ENCODE measurements at regions not wholly inside any gene's neighbourhood (a gene's known extent, or its start where the extent isn't known, plus 50 kb on each side); places are given as distances from the start of the nearest gene placed in this dataset.

DNA sequence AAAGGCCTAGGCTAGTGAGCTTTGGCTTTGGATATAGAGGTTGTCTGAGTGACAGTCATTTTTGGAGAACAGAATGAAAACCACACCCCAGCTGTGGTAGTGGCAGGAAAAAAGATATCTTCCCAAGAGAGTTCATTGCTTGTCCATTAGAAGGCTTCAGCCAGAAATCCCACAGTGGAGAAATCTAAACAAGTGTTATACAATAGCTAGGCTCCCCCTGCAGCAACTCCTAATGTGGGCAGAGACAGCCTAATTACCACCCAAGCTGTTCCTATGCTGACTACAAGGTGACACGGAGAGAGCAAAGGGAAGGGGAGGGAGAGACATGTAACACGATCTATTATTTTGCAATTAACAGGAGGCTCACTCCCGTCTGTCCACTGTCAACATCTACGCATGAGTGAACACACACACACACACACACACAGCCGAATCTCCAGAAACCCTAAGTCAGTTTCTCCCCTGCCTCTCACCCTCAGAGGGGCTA is 147.5 kb upstream of the TCF21 start:
- no peak overlapping the region for H3K4me3 Mint-ChIP-seq
- H3K27me3 Mint-ChIP-seq = peaks cover 1% of the 10 kb centered on the region
- no peaks in the 10 kb centered on the region for H3K9me3 Mint-ChIP-seq (ENCODE audit: low read depth)
- H3K36me3 Mint-ChIP-seq = no peaks in the 10 kb centered on the region
- H3K4me1 Mint-ChIP-seq (ENCODE audit: low read depth) = no peaks in the 10 kb centered on the region
- H3K27ac Mint-ChIP-seq = no peak overlapping the region

GRCh38 chr6:133743621-133744020 is 145.3 kb upstream of the TCF21 start:
- no peaks in the 10 kb centered on the region for H3K4me1 Mint-ChIP-seq (ENCODE audit: low read depth)
- no peaks in the 10 kb centered on the region for H3K9me3 Mint-ChIP-seq (ENCODE audit: low read depth)
- no peaks in the 10 kb centered on the region for H3K36me3 Mint-ChIP-seq
- H3K27ac Mint-ChIP-seq = no peak overlapping the region
- peaks cover 1% of the 10 kb centered on the region for H3K27me3 Mint-ChIP-seq
- H3K4me3 Mint-ChIP-seq = no peak overlapping the region

- no peaks in the 10 kb centered on the region for H3K27me3 Mint-ChIP-seq
- no peaks in the 10 kb centered on the region for H3K9me3 Mint-ChIP-seq (ENCODE audit: low read depth)
- no peaks in the 10 kb centered on the region for H3K4me1 Mint-ChIP-seq (ENCODE audit: low read depth)
- H3K36me3 Mint-ChIP-seq = no peaks in the 10 kb centered on the region
- H3K4me3 Mint-ChIP-seq = no peak overlapping the region
- H3K27ac Mint-ChIP-seq = no peak overlapping the region
Observed at GRCh38 chr6:133746417-133746770, 142.5 kb upstream of the TCF21 start.

DNA sequence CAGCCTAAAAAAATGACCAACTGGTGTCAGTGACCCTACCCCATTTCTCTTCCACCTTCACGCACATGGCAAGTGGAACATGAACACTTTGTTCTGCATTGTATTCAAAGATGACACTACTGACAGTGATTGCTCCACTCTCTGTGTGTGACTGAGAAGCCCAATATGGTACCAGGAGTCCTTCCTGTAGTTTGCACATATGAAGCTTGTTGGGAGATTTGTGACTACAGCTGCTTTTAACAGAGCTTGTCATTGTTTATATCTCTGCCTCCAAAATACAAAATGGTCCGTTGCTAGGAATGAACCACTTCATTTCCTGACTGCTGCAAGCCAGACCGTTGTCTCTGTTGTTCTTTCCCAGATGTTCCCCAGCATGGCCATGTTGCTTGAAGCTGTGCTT is 140.3 kb upstream of the TCF21 start:
- H3K27me3 Mint-ChIP-seq = no peaks in the 10 kb centered on the region
- H3K4me1 Mint-ChIP-seq (ENCODE audit: low read depth) = no peaks in the 10 kb centered on the region
- H3K27ac Mint-ChIP-seq = no peak overlapping the region
- no peaks in the 10 kb centered on the region for H3K9me3 Mint-ChIP-seq (ENCODE audit: low read depth)
- no peak overlapping the region for H3K4me3 Mint-ChIP-seq
- H3K36me3 Mint-ChIP-seq = no peaks in the 10 kb centered on the region

- no peak overlapping the region for H3K4me3 Mint-ChIP-seq
Observed at GRCh38 chr6:133749427-133749826, 139.5 kb upstream of the TCF21 start.

DNA sequence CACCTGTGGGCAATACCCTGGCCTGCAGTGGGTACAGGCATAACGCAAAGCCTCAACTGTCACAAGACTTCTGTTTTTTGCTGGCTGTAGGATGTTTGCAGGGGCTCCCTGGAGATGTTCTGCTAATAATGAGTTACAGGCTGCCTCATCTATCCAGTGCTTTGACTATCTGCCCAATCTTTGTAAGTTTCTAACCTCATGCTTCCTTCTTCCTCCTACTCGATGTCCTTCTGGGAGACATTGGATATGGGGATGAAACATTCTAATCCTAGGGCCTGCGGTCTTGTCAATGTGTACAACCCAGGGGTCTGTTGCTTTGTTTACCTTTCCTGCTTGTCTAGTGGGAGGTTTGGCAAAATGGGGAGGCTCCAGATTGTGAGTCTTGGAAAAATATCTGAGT is 136.8 kb upstream of the TCF21 start:
- no peak overlapping the region for H3K4me3 Mint-ChIP-seq
- no peaks in the 10 kb centered on the region for H3K9me3 Mint-ChIP-seq (ENCODE audit: low read depth)
- no peaks in the 10 kb centered on the region for H3K4me1 Mint-ChIP-seq (ENCODE audit: low read depth)
- H3K27ac Mint-ChIP-seq = no peak overlapping the region
- H3K36me3 Mint-ChIP-seq = no peaks in the 10 kb centered on the region
- no peaks in the 10 kb centered on the region for H3K27me3 Mint-ChIP-seq

More at GRCh38 chr6:133749427-133749826, 139.5 kb upstream of the TCF21 start:
- no peaks in the 10 kb centered on the region for H3K4me1 Mint-ChIP-seq (ENCODE audit: low read depth)
- H3K36me3 Mint-ChIP-seq = no peaks in the 10 kb centered on the region
- H3K9me3 Mint-ChIP-seq (ENCODE audit: low read depth) = no peaks in the 10 kb centered on the region
- no peaks in the 10 kb centered on the region for H3K27me3 Mint-ChIP-seq
- H3K27ac Mint-ChIP-seq = no peak overlapping the region

DNA sequence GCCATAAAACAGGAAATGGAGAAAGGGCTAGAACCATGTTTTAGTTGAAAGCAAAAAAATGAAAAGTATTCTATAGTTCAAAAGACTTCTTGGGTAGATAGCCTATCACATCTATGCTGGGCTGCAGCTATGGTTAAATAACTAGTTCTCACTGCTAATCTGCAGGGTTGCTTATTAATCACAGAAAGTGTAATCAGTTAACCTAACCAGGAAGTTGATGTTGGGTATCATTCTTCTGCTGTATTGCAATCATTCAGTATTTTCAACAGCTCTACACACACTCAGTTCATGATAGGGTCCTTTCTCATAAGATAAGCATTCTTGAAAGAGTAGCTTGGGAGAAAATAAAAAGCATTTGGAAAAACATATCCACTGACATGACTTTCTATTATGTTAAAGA is 135.2 kb upstream of the TCF21 start:
- H3K27ac Mint-ChIP-seq = no peak overlapping the region

GRCh38 chr6:133754298-133754697 is 134.6 kb upstream of the TCF21 start:
- no peak overlapping the region for H3K4me3 Mint-ChIP-seq
- H3K36me3 Mint-ChIP-seq = no peaks in the 10 kb centered on the region
- H3K27ac Mint-ChIP-seq = no peak overlapping the region
- no peaks in the 10 kb centered on the region for H3K4me1 Mint-ChIP-seq (ENCODE audit: low read depth)
- no peaks in the 10 kb centered on the region for H3K9me3 Mint-ChIP-seq (ENCODE audit: low read depth)
- H3K27me3 Mint-ChIP-seq = peaks cover 3% of the 10 kb centered on the region

More for the DNA sequence above, 135.2 kb upstream of the TCF21 start:
- Mint-ChIP-seq H3K4me3 (no peak overlapping the region), H3K9me3 (ENCODE audit: low read depth) (no peaks in the 10 kb centered on the region), H3K4me1 (ENCODE audit: low read depth) (no peaks in the 10 kb centered on the region), H3K27me3 (peaks cover 2% of the 10 kb centered on the region), H3K36me3 (no peaks in the 10 kb centered on the region)

DNA sequence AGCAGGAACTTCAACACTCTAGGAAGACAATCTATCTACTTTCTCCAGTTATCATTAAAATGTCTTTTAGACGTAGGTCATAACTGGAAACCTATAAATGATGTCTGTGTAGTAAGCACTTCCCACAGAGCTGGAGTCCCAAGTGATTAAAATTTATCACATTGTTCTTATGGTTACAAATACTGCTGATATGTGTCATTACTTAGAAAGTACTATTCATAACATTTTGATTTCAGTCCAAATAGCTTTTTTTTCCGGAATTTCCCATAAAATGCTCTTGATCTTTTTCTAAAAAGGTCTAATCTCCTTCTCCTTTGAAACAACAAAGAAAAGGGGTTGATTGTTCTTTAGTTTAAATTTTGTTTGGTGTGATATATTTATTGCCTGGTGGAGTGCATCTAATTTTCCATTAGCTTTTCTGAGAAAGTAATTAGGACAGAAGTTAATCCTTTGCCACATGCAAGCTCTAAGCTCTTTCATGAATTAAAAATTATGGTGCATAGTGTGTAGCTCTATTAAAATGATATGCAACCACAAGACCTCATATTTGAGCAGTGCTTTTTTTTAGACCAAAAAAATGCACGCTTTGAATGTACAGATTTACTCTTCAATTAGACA is 132.7 kb upstream of the TCF21 start:
- Mint-ChIP-seq H3K9me3 (ENCODE audit: low read depth) (no peaks in the 10 kb centered on the region), H3K27ac (no peak overlapping the region), H3K4me3 (no peak overlapping the region), H3K4me1 (ENCODE audit: low read depth) (no peaks in the 10 kb centered on the region), H3K27me3 (peaks cover 6% of the 10 kb centered on the region), H3K36me3 (no peaks in the 10 kb centered on the region)

DNA sequence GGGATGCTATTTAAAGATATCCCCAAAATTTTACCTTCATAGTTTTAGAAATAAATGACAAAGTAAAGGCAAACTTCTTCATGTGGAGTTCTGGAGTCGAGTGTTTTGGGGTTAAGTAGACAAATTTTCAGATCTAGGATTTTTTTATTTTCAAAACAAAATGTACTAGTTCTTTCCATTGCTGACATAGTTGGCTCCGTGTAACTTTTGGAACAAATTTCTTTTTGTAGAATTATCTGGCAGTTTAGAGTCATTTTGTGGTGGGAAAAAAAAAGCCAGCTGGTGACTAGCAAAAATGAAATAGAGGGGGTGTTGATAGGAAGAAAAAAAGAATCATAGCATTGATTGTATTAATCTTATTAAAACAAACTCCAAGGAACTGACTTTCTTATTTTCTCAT is 131.6 kb upstream of the TCF21 start:
- H3K27ac Mint-ChIP-seq = no peak overlapping the region
- H3K36me3 Mint-ChIP-seq = no peaks in the 10 kb centered on the region
- H3K4me1 Mint-ChIP-seq (ENCODE audit: low read depth) = no peaks in the 10 kb centered on the region
- no peak overlapping the region for H3K4me3 Mint-ChIP-seq
- H3K27me3 Mint-ChIP-seq = peaks cover 6% of the 10 kb centered on the region
- H3K9me3 Mint-ChIP-seq (ENCODE audit: low read depth) = no peaks in the 10 kb centered on the region

DNA sequence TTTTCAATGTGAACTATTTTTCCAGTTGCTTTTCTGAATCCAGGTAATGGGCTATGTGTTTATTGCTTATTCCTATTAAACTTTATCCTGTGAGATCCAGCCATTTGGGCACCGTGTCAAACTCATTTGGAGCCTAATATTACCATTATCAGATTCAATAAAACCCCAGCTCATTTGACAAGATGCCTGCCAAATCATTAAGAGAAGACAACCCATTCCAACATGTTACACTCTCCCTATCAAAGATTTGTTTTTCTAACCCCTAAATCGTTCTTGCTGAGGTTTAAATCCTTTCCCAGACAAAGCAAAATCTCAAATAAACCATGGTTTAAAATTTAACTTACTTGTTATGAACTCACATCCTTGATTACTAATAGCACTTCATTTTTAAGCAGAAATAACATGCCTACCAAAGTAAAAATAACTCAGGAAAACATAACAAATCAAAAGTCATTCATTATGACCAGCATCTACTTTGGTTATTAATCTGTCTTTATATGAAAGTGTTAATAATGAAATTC is 130.0 kb upstream of the TCF21 start:
- Mint-ChIP-seq H3K27me3 (peaks cover 9% of the 10 kb centered on the region), H3K36me3 (no peaks in the 10 kb centered on the region), H3K27ac (no peak overlapping the region), H3K4me1 (ENCODE audit: low read depth) (no peaks in the 10 kb centered on the region), H3K4me3 (no peak overlapping the region), H3K9me3 (ENCODE audit: low read depth) (no peaks in the 10 kb centered on the region)

DNA sequence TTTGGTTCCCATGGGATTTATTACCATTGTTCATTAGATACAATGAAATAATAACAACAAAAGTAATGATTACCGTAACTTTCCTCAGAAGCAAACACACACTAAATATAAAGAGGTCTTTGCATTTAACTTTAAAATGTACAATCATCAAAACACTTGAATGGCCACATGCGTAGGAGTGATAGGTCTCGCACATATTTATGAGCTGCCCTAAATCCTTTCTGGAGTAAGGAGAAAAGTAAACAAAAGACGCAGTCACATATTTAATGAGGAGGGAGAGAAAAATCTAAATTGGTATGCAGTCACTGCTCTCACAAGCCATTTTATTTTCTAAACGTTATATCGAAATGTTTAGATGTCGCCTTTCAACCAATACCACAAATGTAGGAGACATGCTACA is 129.4 kb upstream of the TCF21 start:
- H3K27ac Mint-ChIP-seq = no peak overlapping the region
- no peak overlapping the region for H3K4me3 Mint-ChIP-seq
- H3K36me3 Mint-ChIP-seq = no peaks in the 10 kb centered on the region
- no peaks in the 10 kb centered on the region for H3K9me3 Mint-ChIP-seq (ENCODE audit: low read depth)
- no peaks in the 10 kb centered on the region for H3K4me1 Mint-ChIP-seq (ENCODE audit: low read depth)
- peaks cover 11% of the 10 kb centered on the region for H3K27me3 Mint-ChIP-seq

DNA sequence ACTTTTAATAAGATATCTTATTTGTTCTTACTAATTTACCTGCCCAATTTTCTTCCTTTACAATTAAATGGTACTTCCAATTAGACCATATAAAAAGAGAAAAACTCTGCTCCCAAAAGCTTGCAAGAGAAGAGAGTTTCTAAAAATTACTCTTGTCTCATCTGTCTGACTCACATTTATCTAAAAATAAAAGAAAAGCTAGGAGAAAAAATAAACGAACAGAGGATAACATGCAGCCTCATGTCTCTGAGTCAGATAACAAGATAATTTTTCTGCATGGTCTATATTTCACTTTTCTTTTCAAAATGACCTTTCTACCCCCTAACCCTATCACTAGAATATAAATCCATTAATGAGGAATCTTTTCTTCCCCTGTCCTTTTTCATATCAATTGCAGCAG is 127.2 kb upstream of the TCF21 start:
- H3K27me3 Mint-ChIP-seq = peaks cover 16% of the 10 kb centered on the region
- H3K36me3 Mint-ChIP-seq = no peaks in the 10 kb centered on the region
- no peak overlapping the region for H3K27ac Mint-ChIP-seq
- H3K4me1 Mint-ChIP-seq (ENCODE audit: low read depth) = no peaks in the 10 kb centered on the region
- H3K9me3 Mint-ChIP-seq (ENCODE audit: low read depth) = no peaks in the 10 kb centered on the region
- no peak overlapping the region for H3K4me3 Mint-ChIP-seq

GRCh38 chr6:133764008-133764753 is 124.7 kb upstream of the TCF21 start:
- Mint-ChIP-seq H3K27ac (no peak overlapping the region), H3K36me3 (no peaks in the 10 kb centered on the region), H3K4me3 (no peak overlapping the region), H3K27me3 (peaks cover 18% of the 10 kb centered on the region), H3K4me1 (ENCODE audit: low read depth) (no peaks in the 10 kb centered on the region), H3K9me3 (ENCODE audit: low read depth) (no peaks in the 10 kb centered on the region)

GRCh38 chr6:133764754-133765208 is 124.1 kb upstream of the TCF21 start:
- Mint-ChIP-seq H3K9me3 (ENCODE audit: low read depth) (no peaks in the 10 kb centered on the region), H3K27ac (no peak overlapping the region), H3K4me1 (ENCODE audit: low read depth) (no peaks in the 10 kb centered on the region), H3K4me3 (no peak overlapping the region), H3K27me3 (peaks cover 17% of the 10 kb centered on the region), H3K36me3 (no peaks in the 10 kb centered on the region)
